H1 (cell line): ENCODE measurements at regions not wholly inside any gene's neighbourhood (a gene's known extent, or its start where the extent isn't known, plus 50 kb on each side); places are given as distances from the start of the nearest gene placed in this dataset.

ENCODE experiments used
- CTCF ChIA-PET: fragments of 300-600 bp; sonication (Branson Sonifier 250); formaldehyde crosslinking; loops from one replicate; lab custom pipeline; 2021; ENCODE audit not compliant: partially characterized antibody; lab: Charles Lee
- POLR2A ChIA-PET: fragments of 300-600 bp; sonication (Branson Sonifier 250); formaldehyde crosslinking; loops from one replicate; lab custom pipeline; 2021; ENCODE audit warnings: inconsistent platforms; ENCODE audit not compliant: partially characterized antibody; lab: Charles Lee
- DNase-seq, 2 experiments: peaks; one replicate each; pipeline versions ENCODE4 v3.0.0 to v3.0.0-alpha.2; 2010 to 2022; ENCODE audit warnings: low spot score in 2 of 2, low read depth in 1 of 2, mixed read lengths in 1 of 2
- FAIRE-seq: peaks from 2 replicates; lab custom pipeline; 2011; peaks lifted over from hg19 to GRCh38; lab: Jason Lieb, UNC
- H2AFZ ChIP-seq: 2 replicates; pipeline ENCODE4 v1.8.1; 2012; ENCODE audit warnings: low read length, inconsistent platforms
- H2AK5ac ChIP-seq: 2 replicates; pipeline ENCODE4 v1.6.1; 2013; ENCODE audit warnings: low read depth, low read length
- H2BK120ac ChIP-seq: replicated peaks from 2 replicates; pipeline ENCODE3; 2013; ENCODE audit warnings: low read depth, low read length, inconsistent platforms
- H2BK12ac ChIP-seq: 2 replicates; pipeline ENCODE4 v1.6.1; 2013; ENCODE audit warnings: low read depth, low read length
- H2BK15ac ChIP-seq: 2 replicates; pipeline ENCODE4 v1.6.1; 2013; ENCODE audit warnings: low read length
- H2BK20ac ChIP-seq: 2 replicates; pipeline ENCODE4 v1.6.1; 2013; ENCODE audit warnings: low read length
- H2BK5ac ChIP-seq: 2 replicates; pipeline ENCODE4 v1.6.1; 2013; ENCODE audit warnings: low read depth, low read length
- H3K14ac ChIP-seq: 2 replicates; pipeline ENCODE4 v1.6.1; 2013; ENCODE audit warnings: inconsistent platforms; ENCODE audit not compliant: insufficient read length
- H3K18ac ChIP-seq: 2 replicates; pipeline ENCODE4 v1.6.1; 2013; ENCODE audit warnings: low read length; ENCODE audit errors: extremely low read depth
- H3K23ac ChIP-seq: 2 replicates; pipeline ENCODE4 v1.6.1; 2013; ENCODE audit warnings: inconsistent platforms; ENCODE audit not compliant: insufficient read length
- H3K23me2 ChIP-seq: 2 replicates; pipeline ENCODE4 v1.6.1; 2013; ENCODE audit warnings: low read depth, low read length
- H3K27ac ChIP-seq: 2 replicates; pipeline ENCODE4 v1.6.1; 2011; ENCODE audit warnings: low read depth, low read length, inconsistent platforms
- H3K27me3 ChIP-seq, 4 experiments: replicated peaks in 1 of 4; 1 replicate in 1 of 4; 2 replicates in 3 of 4; pipeline versions ENCODE4 v1.6.1 to v1.8.1; 2011 to 2013; ENCODE audit warnings: low read length in 3 of 4, mild to moderate bottlenecking in 3 of 4, inconsistent platforms in 2 of 4, mixed read lengths in 2 of 4, moderate library complexity in 1 of 4; ENCODE audit not compliant: control insufficient read depth in 3 of 4, insufficient read depth in 3 of 4; ENCODE audit errors: extremely low read depth in 1 of 4
- H3K36me3 ChIP-seq, 4 experiments: 2 replicates each; pipeline versions ENCODE4 v1.6.1 to v1.8.1; 2011 to 2013; ENCODE audit warnings: mild to moderate bottlenecking in 4 of 4, low read length in 3 of 4, moderate library complexity in 2 of 4, control low read depth in 1 of 4, inconsistent platforms in 1 of 4; ENCODE audit not compliant: insufficient read depth in 4 of 4, control insufficient read depth in 2 of 4
- H3K4ac ChIP-seq: replicated peaks from 2 replicates; pipeline ENCODE3; 2013; ENCODE audit warnings: low read length, low read depth, mixed read lengths, inconsistent platforms; ENCODE audit not compliant: insufficient read length
- H3K4me1 ChIP-seq, 4 experiments: replicated peaks in 1 of 4; 1 replicate in 1 of 4; 2 replicates in 3 of 4; pipeline versions ENCODE4 v1.6.1 to v1.8.1; 2011 to 2013; ENCODE audit warnings: low read length in 3 of 4, inconsistent platforms in 2 of 4, mixed read lengths in 1 of 4; ENCODE audit not compliant: insufficient read depth in 4 of 4, control insufficient read depth in 3 of 4
- H3K4me2 ChIP-seq, 2 experiments: 2 replicates each; pipeline versions ENCODE4 v1.6.1 to v1.8.1; 2011 to 2013; ENCODE audit warnings: low read depth in 2 of 2, low read length in 2 of 2, control low read depth in 1 of 2, inconsistent platforms in 1 of 2, mild to moderate bottlenecking in 1 of 2; ENCODE audit not compliant: insufficient read depth in 1 of 2
- H3K4me3 ChIP-seq, 4 experiments: fragments of 200-600, 300-600 bp in 1 of 4; sonication (generic), shearing (Covaris generic), sonication (Bioruptor Twin) in 1 of 4; 2 replicates each; pipeline versions ENCODE4 v1.5.1 to v1.8.1; 2011 to 2016; ENCODE audit warnings: low read length in 4 of 4, low read depth in 3 of 4, control low read depth in 2 of 4, inconsistent platforms in 2 of 4, mild to moderate bottlenecking in 2 of 4, mixed read lengths in 1 of 4, moderate library complexity in 1 of 4; ENCODE audit not compliant: insufficient read depth in 2 of 4; ENCODE audit errors: extremely low read depth in 1 of 4
- H3K56ac ChIP-seq: replicated peaks from 2 replicates; pipeline ENCODE3; 2013; ENCODE audit warnings: low read depth, mild to moderate bottlenecking, mixed read lengths, low read length, inconsistent platforms; ENCODE audit not compliant: insufficient read length
- H3K79me1 ChIP-seq: 2 replicates; pipeline ENCODE4 v1.6.1; 2013; ENCODE audit warnings: low read depth, low read length, control low read depth
- H3K79me2 ChIP-seq, 2 experiments: 2 replicates each; pipeline versions ENCODE4 v1.6.1 to v1.8.1; 2012 to 2013; ENCODE audit warnings: low read length in 2 of 2, mild to moderate bottlenecking in 2 of 2, inconsistent platforms in 1 of 2; ENCODE audit not compliant: insufficient read depth in 2 of 2, control insufficient read depth in 1 of 2
- H3K9ac ChIP-seq, 4 experiments: replicated peaks in 1 of 4; 1 replicate in 1 of 4; 2 replicates in 3 of 4; pipeline versions ENCODE4 v1.6.1 to v1.8.1; 2011 to 2013; ENCODE audit warnings: low read depth in 3 of 4, low read length in 3 of 4, control low read depth in 2 of 4, mild to moderate bottlenecking in 2 of 4, moderate library complexity in 2 of 4, inconsistent platforms in 1 of 4; ENCODE audit errors: extremely low read depth in 1 of 4
- H3K9me3 ChIP-seq, 2 experiments: 2 replicates each; pipeline versions ENCODE4 v1.6.1 to v1.8.1; 2012 to 2013; ENCODE audit warnings: mild to moderate bottlenecking in 2 of 2, moderate library complexity in 2 of 2, control low read depth in 1 of 2, inconsistent platforms in 1 of 2, low read depth in 1 of 2, low read length in 1 of 2, mixed read lengths in 1 of 2; ENCODE audit not compliant: insufficient read depth in 2 of 2
- H4K20me1 ChIP-seq, 2 experiments: replicated peaks in 1 of 2; 2 replicates each; pipeline versions ENCODE3 to v1.8.1; 2011 to 2013; ENCODE audit warnings: inconsistent platforms in 2 of 2, low read length in 2 of 2, mild to moderate bottlenecking in 1 of 2; ENCODE audit not compliant: insufficient read depth in 2 of 2, control insufficient read depth in 1 of 2
- H4K5ac ChIP-seq: 2 replicates; pipeline ENCODE4 v1.6.1; 2013; ENCODE audit warnings: low read length, low read depth, mixed read lengths, inconsistent platforms; ENCODE audit not compliant: insufficient read length
- H4K8ac ChIP-seq: 2 replicates; pipeline ENCODE4 v1.8.0; 2013; ENCODE audit warnings: mild to moderate bottlenecking, moderate library complexity, low read length, inconsistent platforms; ENCODE audit not compliant: insufficient read depth; ENCODE audit errors: extremely low read depth
- H4K91ac ChIP-seq: replicated peaks from 2 replicates; pipeline ENCODE3; 2013; ENCODE audit warnings: low read length, mixed read lengths, inconsistent platforms; ENCODE audit not compliant: insufficient read length
- BRCA1 ChIP-seq: IDR thresholded peaks from 2 replicates; pipeline ENCODE4 v1.6.1; 2012; ENCODE audit warnings: low read depth, low read length, improper control_type of control experiment
- CHD1 ChIP-seq: IDR thresholded peaks from 2 replicates; pipeline ENCODE4 v1.6.1; 2012; ENCODE audit warnings: low read depth, low read length, improper control_type of control experiment
- HDAC2 ChIP-seq, 2 experiments: fragments of 300-600 bp in 1 of 2; sonication (generic) in 1 of 2; IDR thresholded peaks; 2 replicates each; pipeline ENCODE4 v1.6.1; 2011 to 2012; ENCODE audit warnings: low read depth in 2 of 2, low read length in 2 of 2, mild to moderate bottlenecking in 2 of 2, moderate library complexity in 2 of 2, borderline replicate concordance in 1 of 2, inconsistent platforms in 1 of 2
- JUN ChIP-seq: IDR thresholded peaks from 2 replicates; pipeline ENCODE4 v1.6.1; 2011; ENCODE audit warnings: low read depth, mild to moderate bottlenecking, improper control_type of control experiment, low read length
- SIN3A ChIP-seq, 2 experiments: IDR thresholded peaks in 1 of 2; conservative IDR thresholded peaks in 1 of 2; 2 replicates each; pipeline ENCODE4 v1.6.1; 2011 to 2012; ENCODE audit warnings: low read length in 2 of 2, improper control_type of control experiment in 1 of 2, low read depth in 1 of 2, mild to moderate bottlenecking in 1 of 2
- TAF1 ChIP-seq: IDR thresholded peaks from 2 replicates; pipeline ENCODE4 v1.6.1; 2011; ENCODE audit warnings: mild to moderate bottlenecking, low read depth, low read length
- whole genome bisulfite sequencing, 2 experiments: shearing (Covaris generic) in 1 of 2; methylation state at CpG; one replicate each; pipeline versions ENCODE4 v1.1.6 to v1.1.7; 2013 to 2015; ENCODE audit warnings: low lambda C conversion rate in 2 of 2, mixed read lengths in 2 of 2, inconsistent platforms in 1 of 2, low coverage in 1 of 2, missing lambda C conversion rate in 1 of 2; ENCODE audit not compliant: insufficient replicate concordance in 2 of 2, insufficient coverage in 1 of 2, insufficient read length in 1 of 2; ENCODE audit errors: extremely low coverage in 1 of 2, missing lambda C conversion rate in 1 of 2; 5-methylcytosine and 5-hydroxymethylcytosine counted together

- no peak overlapping the region for H3K56ac ChIP-seq
- H4K5ac ChIP-seq: no peak overlapping the region
- H2BK12ac ChIP-seq: no peak overlapping the region
- H3K79me1 ChIP-seq: no peaks in the 10 kb centered on the region
- H4K8ac ChIP-seq: no peak overlapping the region
- DNase-seq: no peak
- H3K9me3 ChIP-seq: peaks cover 0 to 13% of the 10 kb centered on the region in 2 experiments; a peak in 2 of 4 replicates
- CTCF ChIA-PET: interaction anchor here (1.0 kb wide), 1 partner anchor 25 kb away, joined by 3 read pairs; no protein-coding TSS in a partner anchor
- no peaks in the 10 kb centered on the region for H3K4me1 ChIP-seq
- no peaks in the 10 kb centered on the region; a peak in 2 of 7 replicates for H3K27me3 ChIP-seq
- no peaks in the 10 kb centered on the region for H3K79me2 ChIP-seq
- POLR2A ChIA-PET: no interaction called here
- WGBS, 2 experiments: 89% methylated on average over 3 of the region's 3 CpGs; no CpG with 5 or more reads in 1 of the 2 experiments
- no peak overlapping the region for H2BK20ac ChIP-seq
- no peak for TF ChIP-seq BRCA1
- TF ChIP-seq TAF1: no peak
- TF ChIP-seq CHD1: no peak
- TF ChIP-seq JUN: no peak
- no peak for TF ChIP-seq SIN3A (conservative IDR thresholded peaks at IDR 0.05 in 1 of 2, IDR thresholded peaks at IDR 0.05 in 1 of 2; ENCODE audit: low read depth in 1 of 2, low read length in 2 of 2)
- TF ChIP-seq HDAC2 (IDR thresholded peaks at IDR 0.05; ENCODE audit: borderline replicate concordance in 1 of 2, low read depth in 2 of 2, low read length in 2 of 2): no peak
- TF ChIP-seq, all 59 proteins: peak for 0
- no peak for FAIRE-seq
- Histone ChIP-seq H2BK5ac (no peak overlapping the region), H3K4me2 (no peak overlapping the region), H3K23me2 (no peaks in the 10 kb centered on the region), H4K91ac (no peak overlapping the region), H3K27ac (no peak overlapping the region), H3K18ac (no peak overlapping the region), H3K4ac (no peak overlapping the region), H2BK120ac (no peak overlapping the region), H3K9ac (no peak overlapping the region), H2AK5ac (no peak overlapping the region), H3K23ac (no peak overlapping the region), H2AFZ (no peak overlapping the region), H3K14ac (no peak overlapping the region), H2BK15ac (no peak overlapping the region), H4K20me1 (no peaks in the 10 kb centered on the region), H3K36me3 (no peaks in the 10 kb centered on the region), H3K4me3 (no peak overlapping the region)
Observed at GRCh38 chr12:114038962-114039361, 72.8 kb upstream of the RBM19 start.
